ENCODE measurements at regions not wholly inside any gene's neighbourhood (a gene's known extent, or its start where the extent isn't known, plus 50 kb on each side); places are given as distances from the start of the nearest gene placed in this dataset.
"Not testable (repeated sequence)": the region's sequence is repeated elsewhere in the genome, so short reads cannot be mapped to it uniquely, and the experiment has no call there.

- TF ChIP-seq, protein P1, sequence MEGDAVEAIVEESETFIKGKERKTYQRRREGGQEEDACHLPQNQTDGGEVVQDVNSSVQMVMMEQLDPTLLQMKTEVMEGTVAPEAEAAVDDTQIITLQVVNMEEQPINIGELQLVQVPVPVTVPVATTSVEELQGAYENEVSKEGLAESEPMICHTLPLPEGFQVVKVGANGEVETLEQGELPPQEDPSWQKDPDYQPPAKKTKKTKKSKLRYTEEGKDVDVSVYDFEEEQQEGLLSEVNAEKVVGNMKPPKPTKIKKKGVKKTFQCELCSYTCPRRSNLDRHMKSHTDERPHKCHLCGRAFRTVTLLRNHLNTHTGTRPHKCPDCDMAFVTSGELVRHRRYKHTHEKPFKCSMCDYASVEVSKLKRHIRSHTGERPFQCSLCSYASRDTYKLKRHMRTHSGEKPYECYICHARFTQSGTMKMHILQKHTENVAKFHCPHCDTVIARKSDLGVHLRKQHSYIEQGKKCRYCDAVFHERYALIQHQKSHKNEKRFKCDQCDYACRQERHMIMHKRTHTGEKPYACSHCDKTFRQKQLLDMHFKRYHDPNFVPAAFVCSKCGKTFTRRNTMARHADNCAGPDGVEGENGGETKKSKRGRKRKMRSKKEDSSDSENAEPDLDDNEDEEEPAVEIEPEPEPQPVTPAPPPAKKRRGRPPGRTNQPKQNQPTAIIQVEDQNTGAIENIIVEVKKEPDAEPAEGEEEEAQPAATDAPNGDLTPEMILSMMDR (IDR thresholded peaks at IDR 0.05): not testable (repeated sequence)
- not testable (repeated sequence) for TF ChIP-seq EZH2, EZH2phosphoT487 (IDR thresholded peaks at IDR 0.05)
Measured at GRCh38 chr3:90202931-90203330, 1095.5 kb downstream of the EPHA3 start.

All from neural progenitor cell (in vitro differentiated cells).